ENCODE measurements at regions not wholly inside any gene's neighbourhood (a gene's known extent, or its start where the extent isn't known, plus 50 kb on each side); places are given as distances from the start of the nearest gene placed in this dataset.

GRCh38 chr10:51007781-51008180 lies 66.5 kb upstream of the PRKG1 start:
- POLR2A ChIA-PET, result no interaction called here
- no peak overlapping the region for H3K4me2 ChIP-seq
- no peak overlapping the region for H3K9ac ChIP-seq
- WGBS (ENCODE audit: low lambda C conversion rate), result 66% methylated on average over 2 of the region's 2 CpGs
- no peaks in the 10 kb centered on the region for H4K20me1 ChIP-seq (ENCODE audit: insufficient read depth)
- H3K27me3 ChIP-seq (ENCODE audit: insufficient read depth), result no peaks in the 10 kb centered on the region
- no peak for TF ChIP-seq EZH2phosphoT487 (IDR thresholded peaks at IDR 0.05; ENCODE audit: borderline replicate concordance, low read depth)
- TF ChIP-seq ZBTB33 (IDR thresholded peaks at IDR 0.05; ENCODE audit: borderline replicate concordance, low read depth), result no peak
- no peak for TF ChIP-seq POLR2AphosphoS5 (IDR thresholded peaks at IDR 0.05; ENCODE audit: low read depth, low read length)
- TF ChIP-seq SMC3 (IDR thresholded peaks at IDR 0.05; ENCODE audit: low read depth, low read length), result no peak
- no peak for TF ChIP-seq GABPA (IDR thresholded peaks at IDR 0.05; ENCODE audit: low read depth)
- no peak for TF ChIP-seq RAD21 (IDR thresholded peaks at IDR 0.05; ENCODE audit: low read length)
- no peak for TF ChIP-seq USF2 (IDR thresholded peaks at IDR 0.05; ENCODE audit: borderline replicate concordance, low read depth, low read length)
- H3K27ac ChIP-seq (ENCODE audit: low read depth in 2 of 2, low read length in 1 of 2), result no peak overlapping the region
- no peaks in the 10 kb centered on the region for H3K9me3 ChIP-seq
- H3K36me3 ChIP-seq (replicated peaks in 1 of 2; ENCODE audit: control insufficient read depth in 1 of 2, insufficient read depth in 2 of 2, low read length in 1 of 2), result no peaks in the 10 kb centered on the region
- no peaks in the 10 kb centered on the region; a peak in 1 of 4 replicates for H3K4me1 ChIP-seq (ENCODE audit: control insufficient read depth in 1 of 2, insufficient read depth in 2 of 2, low read depth in 1 of 2, low read length in 1 of 2)
- H2AFZ ChIP-seq (ENCODE audit: low read depth), result no peak overlapping the region
- CTCF ChIA-PET, result interaction anchor here (1.2 kb wide), 1 partner anchor 1772 kb away, joined by 3 read pairs; no protein-coding TSS in a partner anchor
- no peaks in the 10 kb centered on the region for H3K9me2 ChIP-seq
- H3K79me2 ChIP-seq (ENCODE audit: insufficient read depth), result no peaks in the 10 kb centered on the region
- H3K4me3 ChIP-seq (ENCODE audit: low read depth in 2 of 2, low read length in 1 of 2), result no peak overlapping the region
- DNase-seq, result no peak
- H3F3A ChIP-seq (replicated peaks; ENCODE audit: insufficient read depth), result no peaks in the 10 kb centered on the region

DNA sequence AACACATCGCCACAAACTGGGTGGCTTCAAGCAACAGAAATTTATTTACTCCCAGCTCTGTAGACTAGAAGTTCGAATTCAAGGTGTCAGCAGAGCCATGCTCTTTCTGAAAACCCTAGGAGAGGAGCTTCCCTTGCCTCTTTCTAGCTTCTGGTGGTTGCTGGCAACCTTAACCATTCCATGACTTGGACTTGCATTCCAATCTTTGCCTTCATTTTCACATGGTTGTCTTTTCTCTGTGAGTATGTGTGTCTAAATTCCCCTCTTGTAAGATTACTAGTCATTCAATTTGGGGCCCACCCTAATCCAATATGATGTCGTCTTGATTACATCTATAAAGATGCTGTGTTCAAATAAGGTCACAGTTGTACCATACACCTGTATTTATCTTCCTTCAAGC lies 65.9 kb upstream of the PRKG1 start:
- WGBS (ENCODE audit: low lambda C conversion rate), result 52% methylated on average over 3 of the region's 3 CpGs
- POLR2A ChIA-PET, result no interaction called here
- Histone ChIP-seq H3K27ac (ENCODE audit: low read depth in 2 of 2, low read length in 1 of 2) (no peak overlapping the region), H3K79me2 (ENCODE audit: insufficient read depth) (no peaks in the 10 kb centered on the region), H3K4me2 (no peak overlapping the region), H3F3A (replicated peaks; ENCODE audit: insufficient read depth) (no peaks in the 10 kb centered on the region), H3K4me1 (ENCODE audit: control insufficient read depth in 1 of 2, insufficient read depth in 2 of 2, low read depth in 1 of 2, low read length in 1 of 2) (no peaks in the 10 kb centered on the region; a peak in 1 of 4 replicates), H3K9me3 (no peaks in the 10 kb centered on the region), H3K4me3 (ENCODE audit: low read depth in 2 of 2, low read length in 1 of 2) (no peak overlapping the region), H4K20me1 (ENCODE audit: insufficient read depth) (no peaks in the 10 kb centered on the region), H2AFZ (ENCODE audit: low read depth) (no peak overlapping the region), H3K9ac (no peak overlapping the region), H3K36me3 (replicated peaks in 1 of 2; ENCODE audit: control insufficient read depth in 1 of 2, insufficient read depth in 2 of 2, low read length in 1 of 2) (no peaks in the 10 kb centered on the region), H3K27me3 (ENCODE audit: insufficient read depth) (no peaks in the 10 kb centered on the region), H3K9me2 (no peaks in the 10 kb centered on the region)
- TF ChIP-seq FOXM1 (IDR thresholded peaks at IDR 0.05; ENCODE audit: low read depth) (no peak), MXI1 (IDR thresholded peaks at IDR 0.05; ENCODE audit: low read depth, low read length) (no peak), REST (IDR thresholded peaks at IDR 0.05; ENCODE audit: low read depth, low read length) (no peak), EZH2phosphoT487 (IDR thresholded peaks at IDR 0.05; ENCODE audit: borderline replicate concordance, low read depth) (no peak), USF2 (IDR thresholded peaks at IDR 0.05; ENCODE audit: borderline replicate concordance, low read depth, low read length) (no peak), RCOR1 (IDR thresholded peaks at IDR 0.05; ENCODE audit: low read length) (no peak), POLR2AphosphoS5 (IDR thresholded peaks at IDR 0.05; ENCODE audit: low read depth, low read length) (no peak), TAF1 (IDR thresholded peaks at IDR 0.05; ENCODE audit: borderline replicate concordance, low read depth, low read length) (no peak), NFIC (IDR thresholded peaks at IDR 0.05; ENCODE audit: borderline replicate concordance) (no peak), SMC3 (IDR thresholded peaks at IDR 0.05; ENCODE audit: low read depth, low read length) (no peak)
- TF ChIP-seq, protein P1, sequence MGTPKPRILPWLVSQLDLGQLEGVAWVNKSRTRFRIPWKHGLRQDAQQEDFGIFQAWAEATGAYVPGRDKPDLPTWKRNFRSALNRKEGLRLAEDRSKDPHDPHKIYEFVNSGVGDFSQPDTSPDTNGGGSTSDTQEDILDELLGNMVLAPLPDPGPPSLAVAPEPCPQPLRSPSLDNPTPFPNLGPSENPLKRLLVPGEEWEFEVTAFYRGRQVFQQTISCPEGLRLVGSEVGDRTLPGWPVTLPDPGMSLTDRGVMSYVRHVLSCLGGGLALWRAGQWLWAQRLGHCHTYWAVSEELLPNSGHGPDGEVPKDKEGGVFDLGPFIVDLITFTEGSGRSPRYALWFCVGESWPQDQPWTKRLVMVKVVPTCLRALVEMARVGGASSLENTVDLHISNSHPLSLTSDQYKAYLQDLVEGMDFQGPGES (IDR thresholded peaks at IDR 0.05; ENCODE audit: low read depth, low read length), result no peak
- DNase-seq, result no peak
- CTCF ChIA-PET, result interaction anchor here (0.7 to 1.2 kb wide), 2 partner anchors 381 to 1772 kb away, joined by 3 to 4 read pairs; no protein-coding TSS in a partner anchor

Measured in SK-N-SH (cell line).